Astrocyte of the spinal cord (primary cell): ENCODE measurements at regions not wholly inside any gene's neighbourhood (a gene's known extent, or its start where the extent isn't known, plus 50 kb on each side); places are given as distances from the start of the nearest gene placed in this dataset.

Experiments used
- DNase-seq: peaks from one replicate; pipeline ENCODE4 v3.0.0; 2011; ENCODE audit warnings: low read depth, low spot score
- H3K4me3 ChIP-seq: 2 replicates; pipeline ENCODE4 v1.5.1; 2011; ENCODE audit warnings: low read depth, mild to moderate bottlenecking, low read length, moderate library complexity
- CTCF ChIP-seq: IDR thresholded peaks from 2 replicates; pipeline ENCODE4 v1.5.1; 2012; ENCODE audit warnings: low read depth, mild to moderate bottlenecking, low read length, inconsistent platforms
- in situ Hi-C: cut with HindIII; loops from 2 replicates; pipeline ENCODE4 v1.10.0; 2017; ENCODE audit warnings: low sequenced_read_pairs

- in situ Hi-C loops, result no loop called here
- TF ChIP-seq CTCF, result no peak
- no peak for DNase-seq
Observed at GRCh38 chr17:14873540-14873939, 391.6 kb downstream of the PMP22 start.

DNA sequence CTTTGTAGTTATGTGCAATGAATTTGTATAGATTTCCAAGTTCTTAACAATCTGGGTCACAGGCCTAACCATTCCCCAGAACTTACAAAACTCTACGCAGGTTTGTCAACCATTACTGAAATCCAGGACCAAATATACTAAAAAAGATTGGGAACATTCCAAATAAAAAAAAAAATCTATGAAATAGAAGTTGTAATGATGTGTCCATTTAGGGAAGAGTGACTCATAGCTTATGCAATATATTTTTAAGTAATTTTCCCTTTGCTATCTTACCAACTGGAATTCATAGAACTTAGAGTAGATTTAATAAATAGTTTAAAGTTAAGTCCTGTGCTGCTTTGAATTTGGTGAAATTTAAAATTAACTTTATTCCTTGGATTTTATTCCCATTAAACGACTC is 393.2 kb downstream of the PMP22 start:
- TF ChIP-seq CTCF, result no peak
- in situ Hi-C loops, result no loop called here
- peak; percentile 33 for DNase-seq
- H3K4me3 ChIP-seq, result no peak overlapping the region

More at GRCh38 chr17:14873540-14873939, 391.6 kb downstream of the PMP22 start:
- no peak overlapping the region for H3K4me3 ChIP-seq

DNA sequence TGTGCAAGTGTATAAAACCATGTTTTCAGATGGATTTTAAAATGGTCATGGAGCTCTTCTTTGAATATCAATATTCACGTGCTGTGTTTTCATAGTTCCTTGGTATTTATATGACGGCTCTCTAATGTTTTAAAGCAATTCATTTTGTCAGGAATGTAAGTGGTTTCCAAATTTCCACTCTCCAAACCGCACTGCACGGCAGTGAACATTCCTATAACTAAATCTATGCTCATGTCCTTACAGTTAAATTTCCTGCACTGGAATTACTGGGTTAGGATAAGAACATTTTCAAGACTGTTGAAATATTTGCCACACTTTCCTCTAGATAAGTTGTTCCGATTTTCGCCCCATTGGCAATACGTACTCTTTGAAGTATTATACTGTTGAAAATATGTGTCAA is 398.9 kb downstream of the PMP22 start:
- DNase-seq, result no peak
- no peak for TF ChIP-seq CTCF
- no peak overlapping the region for H3K4me3 ChIP-seq
- in situ Hi-C loops, result no loop called here

DNA sequence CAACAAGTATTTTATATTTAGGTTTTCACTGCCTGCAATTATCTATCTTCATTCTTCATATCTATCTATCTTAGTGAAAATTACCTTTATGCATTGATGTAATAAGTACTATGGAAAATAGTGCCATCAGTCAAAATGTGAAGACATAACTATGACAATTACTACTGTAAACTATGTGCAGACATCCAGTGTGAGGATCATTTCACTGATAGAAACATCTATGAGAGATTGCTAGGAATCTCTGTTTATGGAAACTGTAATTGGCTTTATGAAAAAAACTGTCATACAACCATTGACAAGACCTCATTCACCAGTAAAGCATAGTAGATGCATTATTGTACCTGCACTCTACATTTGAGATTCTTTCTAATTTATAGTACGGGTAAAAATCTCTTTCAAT is 401.0 kb downstream of the PMP22 start:
- no peak for DNase-seq
- in situ Hi-C loops, result no loop called here
- TF ChIP-seq CTCF, result no peak
- H3K4me3 ChIP-seq, result no peak overlapping the region

- TF ChIP-seq CTCF, result no peak
- H3K4me3 ChIP-seq, result no peak overlapping the region
- no peak for DNase-seq
- in situ Hi-C loops, result no loop called here
Observed at GRCh38 chr17:14859542-14859941, 405.6 kb downstream of the PMP22 start.

GRCh38 chr17:14856176-14856575 is 408.9 kb downstream of the PMP22 start:
- no peak for TF ChIP-seq CTCF
- no peak for DNase-seq
- in situ Hi-C loops, result no loop called here

GRCh38 chr17:14854691-14855090 is 410.4 kb downstream of the PMP22 start:
- H3K4me3 ChIP-seq, result no peak overlapping the region
- in situ Hi-C loops, result no loop called here
- TF ChIP-seq CTCF, result no peak
- no peak for DNase-seq

More at GRCh38 chr17:14856176-14856575, 408.9 kb downstream of the PMP22 start:
- H3K4me3 ChIP-seq, result no peak overlapping the region
